PC-9 (cell line): ENCODE measurements at regions not wholly inside any gene's neighbourhood (a gene's known extent, or its start where the extent isn't known, plus 50 kb on each side); places are given as distances from the start of the nearest gene placed in this dataset.

Experiments used
- CTCF ChIP-seq: fragments of 200-600 bp; sonication (generic); conservative IDR thresholded peaks from 2 replicates; pipeline ENCODE4 v1.6.1; 2017; ENCODE audit warnings: mixed run types, antibody characterized with exemption, mild to moderate bottlenecking, moderate library complexity
- EZH2 ChIP-seq: fragments of 200-600 bp; sonication (generic); IDR thresholded peaks from 2 replicates; pipeline ENCODE4 v1.8.0; 2017; ENCODE audit warnings: antibody characterized with exemption, low read depth

DNA sequence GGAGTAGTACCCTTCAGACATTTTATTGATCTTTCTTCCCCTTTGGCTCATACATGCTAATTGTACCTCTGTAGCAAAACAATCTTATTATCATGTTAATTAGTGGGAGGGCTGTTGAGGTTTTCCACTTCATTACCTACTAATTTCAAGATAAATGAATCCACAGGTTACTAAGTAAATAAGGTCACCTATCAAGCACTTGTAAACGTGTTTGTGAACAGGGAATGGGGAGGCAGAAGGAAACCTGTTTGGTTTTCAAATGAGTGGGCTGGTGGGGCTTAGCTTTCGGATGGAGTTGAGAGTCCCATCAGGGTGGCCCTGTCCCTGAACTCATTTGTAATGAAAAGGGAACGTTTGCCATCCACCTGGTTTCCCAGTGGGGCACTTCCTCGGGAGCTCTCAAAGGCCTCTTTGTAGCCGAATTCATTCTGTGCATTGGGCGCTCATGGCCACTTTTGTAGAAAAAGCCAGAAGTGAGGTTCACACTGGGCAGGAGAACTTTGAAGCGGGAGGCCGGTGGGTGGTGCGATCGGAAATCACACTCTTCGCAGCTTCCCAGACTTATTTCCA lies 419.8 kb upstream of the NR2F2 start:
- TF ChIP-seq CTCF, result no peak
- TF ChIP-seq EZH2, result no peak
